ENCODE measurements at regions not wholly inside any gene's neighbourhood (a gene's known extent, or its start where the extent isn't known, plus 50 kb on each side); places are given as distances from the start of the nearest gene placed in this dataset.

GRCh38 chr5:4928409-4928808 is 211.7 kb upstream of the ADAMTS16 start:
- no peaks in the 10 kb centered on the region for H4K20me1 ChIP-seq (replicated peaks; ENCODE audit: control insufficient read depth, extremely low read depth, insufficient read depth, low read length)
- H3K9ac ChIP-seq (replicated peaks; ENCODE audit: extremely low read depth, insufficient read depth, low read length) = no peak overlapping the region
- H3K4me1 ChIP-seq (ENCODE audit: control insufficient read depth, extremely low read depth, insufficient read depth, low read length) = no peaks in the 10 kb centered on the region
- H3K4me2 ChIP-seq (ENCODE audit: insufficient read depth, low read length) = no peak overlapping the region
- H3K27ac ChIP-seq (ENCODE audit: insufficient read depth, low read depth, low read length) = no peak overlapping the region
- DNase-seq (ENCODE audit: low read depth, low spot score) (no peak), FAIRE-seq (no peak)
- intact Hi-C loops (cut with micrococcal nuclease) = no loop called here
- H2AFZ ChIP-seq (ENCODE audit: low read depth, low read length) = no peak overlapping the region
- ChIA-PET CTCF (interaction anchor here (0.6 kb wide), 1 partner anchor 8 kb away, joined by 3 read pairs; no protein-coding TSS in a partner anchor), POLR2A (no interaction called here)
- H3K9me3 ChIP-seq (replicated peaks; ENCODE audit: control insufficient read depth, insufficient read depth, low read length) = peaks cover 6% of the 10 kb centered on the region
- H3K79me2 ChIP-seq (ENCODE audit: control insufficient read depth, insufficient read depth, low read length) = no peaks in the 10 kb centered on the region
- H3K27me3 ChIP-seq (ENCODE audit: control insufficient read depth in 2 of 2, insufficient read depth in 2 of 2, low read length in 2 of 2) = no peaks in the 10 kb centered on the region
- BruUV-seq (replicated peaks) = no TSS peak
- H3K4me3 ChIP-seq (replicated peaks in 1 of 3; ENCODE audit: insufficient read depth in 1 of 3, low read depth in 1 of 3, low read length in 3 of 3) = no peak overlapping the region
- no peaks in the 10 kb centered on the region for H3K36me3 ChIP-seq (ENCODE audit: control insufficient read depth in 2 of 2, extremely low read depth in 1 of 2, insufficient read depth in 2 of 2, low read length in 2 of 2)
- dilution Hi-C loops (cut with MboI; ENCODE audit: extremely low pct_ligation_motif_present, low sequenced_read_pairs) = no loop called here
- H3K9me1 ChIP-seq (replicated peaks; ENCODE audit: control insufficient read depth, extremely low read depth, insufficient read depth, low read length) = no peaks in the 10 kb centered on the region
- no peak for TF ChIP-seq POLR2A (IDR thresholded peaks at IDR 0.05; ENCODE audit: low read depth, low read length)
- no peak for TF ChIP-seq EZH2 (IDR thresholded peaks at IDR 0.05; ENCODE audit: borderline replicate concordance, low read depth, low read length, severe bottlenecking)
- no peak for TF ChIP-seq FOS (IDR thresholded peaks at IDR 0.05; ENCODE audit: borderline replicate concordance, insufficient read depth, low read length)
- TF ChIP-seq GATA2 (IDR thresholded peaks at IDR 0.05; ENCODE audit: insufficient read depth, insufficient read length, low read depth, low read length) = no peak
- TF ChIP-seq MAX (IDR thresholded peaks at IDR 0.05; ENCODE audit: insufficient read depth, insufficient read length) = no peak

- H3K36me3 ChIP-seq (ENCODE audit: control insufficient read depth in 2 of 2, extremely low read depth in 1 of 2, insufficient read depth in 2 of 2, low read length in 2 of 2) = no peaks in the 10 kb centered on the region
- no TSS peak for BruUV-seq (replicated peaks)
- H3K9me1 ChIP-seq (replicated peaks; ENCODE audit: control insufficient read depth, extremely low read depth, insufficient read depth, low read length) = no peaks in the 10 kb centered on the region
- POLR2A ChIA-PET = no interaction called here
- no peak overlapping the region for H3K27ac ChIP-seq (ENCODE audit: insufficient read depth, low read depth, low read length)
- no peaks in the 10 kb centered on the region for H3K27me3 ChIP-seq (ENCODE audit: control insufficient read depth in 2 of 2, insufficient read depth in 2 of 2, low read length in 2 of 2)
- H3K4me1 ChIP-seq (ENCODE audit: control insufficient read depth, extremely low read depth, insufficient read depth, low read length) = no peaks in the 10 kb centered on the region
- no peak overlapping the region for H3K4me3 ChIP-seq (replicated peaks in 1 of 3; ENCODE audit: insufficient read depth in 1 of 3, low read depth in 1 of 3, low read length in 3 of 3)
- H3K4me2 ChIP-seq (ENCODE audit: insufficient read depth, low read length) = no peak overlapping the region
- no peak for DNase-seq (ENCODE audit: low read depth, low spot score)
- CTCF ChIA-PET = interaction anchor here (0.6 kb wide), 1 partner anchor 8 kb away, joined by 3 read pairs; no protein-coding TSS in a partner anchor
- H3K79me2 ChIP-seq (ENCODE audit: control insufficient read depth, insufficient read depth, low read length) = no peaks in the 10 kb centered on the region
- H2AFZ ChIP-seq (ENCODE audit: low read depth, low read length) = no peak overlapping the region
- H3K9ac ChIP-seq (replicated peaks; ENCODE audit: extremely low read depth, insufficient read depth, low read length) = no peak overlapping the region
- intact Hi-C loops (cut with micrococcal nuclease) (no loop called here), dilution Hi-C loops (cut with MboI; ENCODE audit: extremely low pct_ligation_motif_present, low sequenced_read_pairs) (no loop called here)
- H3K9me3 ChIP-seq (replicated peaks; ENCODE audit: control insufficient read depth, insufficient read depth, low read length) = peaks cover 3% of the 10 kb centered on the region
- no peak for FAIRE-seq
- TF ChIP-seq MYC (IDR thresholded peaks at IDR 0.05; ENCODE audit: low read depth, low read length) (no peak), CTCF (IDR thresholded peaks at IDR 0.05; ENCODE audit: extremely low read depth in 1 of 2, insufficient read depth in 1 of 2, low read depth in 1 of 2, low read length in 2 of 2) (no peak), POLR2AphosphoS5 (IDR thresholded peaks at IDR 0.05; ENCODE audit: insufficient read depth, low read depth, low read length) (no peak), GATA2 (IDR thresholded peaks at IDR 0.05; ENCODE audit: insufficient read depth, insufficient read length, low read depth, low read length) (no peak), FOS (IDR thresholded peaks at IDR 0.05; ENCODE audit: borderline replicate concordance, insufficient read depth, low read length) (no peak), JUN (IDR thresholded peaks at IDR 0.05; ENCODE audit: borderline replicate concordance, insufficient read depth, insufficient read length, low read depth) (no peak), MAX (IDR thresholded peaks at IDR 0.05; ENCODE audit: insufficient read depth, insufficient read length) (no peak), POLR2A (IDR thresholded peaks at IDR 0.05; ENCODE audit: low read depth, low read length) (no peak), EZH2 (IDR thresholded peaks at IDR 0.05; ENCODE audit: borderline replicate concordance, low read depth, low read length, severe bottlenecking) (no peak)
- no peaks in the 10 kb centered on the region for H4K20me1 ChIP-seq (replicated peaks; ENCODE audit: control insufficient read depth, extremely low read depth, insufficient read depth, low read length)
These were observed 211.0 kb upstream of the ADAMTS16 start for GRCh38 chr5:4929092-4929655.
